ENCODE measurements at regions not wholly inside any gene's neighbourhood (a gene's known extent, or its start where the extent isn't known, plus 50 kb on each side); places are given as distances from the start of the nearest gene placed in this dataset.

GRCh38 chr6:168834042-168834587 lies 393.1 kb downstream of the SMOC2 start:
- 43% methylated on average over 11 of the region's 11 CpGs for WGBS
- Histone ChIP-seq H3K4me1 (replicated peaks) (no peaks in the 10 kb centered on the region), H3K4me3 (no peak overlapping the region), H3K36me3 (no peaks in the 10 kb centered on the region), H3K27ac (peak overlapping the region in 1 of 2 donors; percentile 34), H3K27me3 (replicated peaks; ENCODE audit: insufficient read depth) (no peaks in the 10 kb centered on the region), H3K9me3 (no peaks in the 10 kb centered on the region)
- intact Hi-C loops (cut with DNase I), result loop anchor here (10.0 kb wide), 1 partner anchor 139 kb away; no protein-coding TSS in a partner anchor
- no peak for TF ChIP-seq CTCF (IDR thresholded peaks at IDR 0.05)
- no peak for TF ChIP-seq POLR2AphosphoS5 (IDR thresholded peaks at IDR 0.05)
- no peak for TF ChIP-seq POLR2A (IDR thresholded peaks at IDR 0.05)
- no peak for DNase-seq (ENCODE audit: low spot score)

- intact Hi-C loops (cut with DNase I), result no loop called here
- H3K36me3 ChIP-seq, result no peaks in the 10 kb centered on the region
- no peaks in the 10 kb centered on the region for H3K9me3 ChIP-seq
- H3K4me3 ChIP-seq, result no peak overlapping the region
- TF ChIP-seq POLR2AphosphoS5 (IDR thresholded peaks at IDR 0.05), result no peak
- no peak for TF ChIP-seq CTCF (IDR thresholded peaks at IDR 0.05)
- TF ChIP-seq POLR2A (IDR thresholded peaks at IDR 0.05), result no peak
- H3K27ac ChIP-seq, result no peak overlapping the region
- no peaks in the 10 kb centered on the region for H3K27me3 ChIP-seq (replicated peaks; ENCODE audit: insufficient read depth)
- H3K4me1 ChIP-seq (replicated peaks), result no peaks in the 10 kb centered on the region
- WGBS, result 75% methylated on average over 2 of the region's 2 CpGs
- DNase-seq (ENCODE audit: low spot score), result no peak
Measured at GRCh38 chr6:168828800-168829199, 387.8 kb downstream of the SMOC2 start.

- Histone ChIP-seq H3K36me3 (no peaks in the 10 kb centered on the region), H3K4me1 (replicated peaks) (no peaks in the 10 kb centered on the region), H3K9me3 (no peaks in the 10 kb centered on the region), H3K27me3 (replicated peaks; ENCODE audit: insufficient read depth) (no peaks in the 10 kb centered on the region), H3K4me3 (no peak overlapping the region), H3K27ac (no peak overlapping the region)
- no peak for DNase-seq (ENCODE audit: low spot score)
- WGBS, result 97% methylated on average over 3 of the region's 3 CpGs
- intact Hi-C loops (cut with DNase I), result no loop called here
- no peak for TF ChIP-seq POLR2AphosphoS5 (IDR thresholded peaks at IDR 0.05)
Measured at GRCh38 chr6:168828035-168828434, 387.1 kb downstream of the SMOC2 start.

GRCh38 chr6:168827586-168827871 lies 386.5 kb downstream of the SMOC2 start:
- Histone ChIP-seq H3K4me3 (no peak overlapping the region), H3K27ac (no peak overlapping the region), H3K9me3 (no peaks in the 10 kb centered on the region), H3K4me1 (replicated peaks) (no peaks in the 10 kb centered on the region), H3K27me3 (replicated peaks; ENCODE audit: insufficient read depth) (no peaks in the 10 kb centered on the region), H3K36me3 (no peaks in the 10 kb centered on the region)
- intact Hi-C loops (cut with DNase I), result no loop called here
- WGBS, result 19% methylated on average over 4 of the region's 4 CpGs
- DNase-seq (ENCODE audit: low spot score), result no peak
- TF ChIP-seq POLR2AphosphoS5 (IDR thresholded peaks at IDR 0.05) (no peak), CTCF (IDR thresholded peaks at IDR 0.05) (no peak), POLR2A (IDR thresholded peaks at IDR 0.05) (no peak)

- Histone ChIP-seq H3K27ac (peak overlapping the region in 1 of 2 donors; percentile 2), H3K36me3 (no peaks in the 10 kb centered on the region), H3K4me1 (replicated peaks) (no peaks in the 10 kb centered on the region), H3K4me3 (no peak overlapping the region), H3K27me3 (replicated peaks; ENCODE audit: insufficient read depth) (no peaks in the 10 kb centered on the region), H3K9me3 (no peaks in the 10 kb centered on the region)
- 21% methylated on average over 19 of the region's 19 CpGs for WGBS
- intact Hi-C loops (cut with DNase I), result no loop called here
- DNase-seq (ENCODE audit: low spot score), result no peak
- TF ChIP-seq CTCF (IDR thresholded peaks at IDR 0.05) (no peak), POLR2AphosphoS5 (IDR thresholded peaks at IDR 0.05) (peak; percentile 17)
Measured at GRCh38 chr6:168826726-168827585, 386.0 kb downstream of the SMOC2 start.
